ENCODE measurements at regions not wholly inside any gene's neighbourhood (a gene's known extent, or its start where the extent isn't known, plus 50 kb on each side); places are given as distances from the start of the nearest gene placed in this dataset.
"Not testable (repeated sequence)": the region's sequence is repeated elsewhere in the genome, so short reads cannot be mapped to it uniquely, and the experiment has no call there.

GRCh38 chr3:135549928-135550494 lies 415.5 kb upstream of the PPP2R3A start:
- DNase-seq (ENCODE audit: low read depth), result no peak

- DNase-seq (ENCODE audit: low read depth), result peak; percentile 53
These were observed 409.4 kb upstream of the PPP2R3A start for GRCh38 chr3:135556174-135556573.

DNA sequence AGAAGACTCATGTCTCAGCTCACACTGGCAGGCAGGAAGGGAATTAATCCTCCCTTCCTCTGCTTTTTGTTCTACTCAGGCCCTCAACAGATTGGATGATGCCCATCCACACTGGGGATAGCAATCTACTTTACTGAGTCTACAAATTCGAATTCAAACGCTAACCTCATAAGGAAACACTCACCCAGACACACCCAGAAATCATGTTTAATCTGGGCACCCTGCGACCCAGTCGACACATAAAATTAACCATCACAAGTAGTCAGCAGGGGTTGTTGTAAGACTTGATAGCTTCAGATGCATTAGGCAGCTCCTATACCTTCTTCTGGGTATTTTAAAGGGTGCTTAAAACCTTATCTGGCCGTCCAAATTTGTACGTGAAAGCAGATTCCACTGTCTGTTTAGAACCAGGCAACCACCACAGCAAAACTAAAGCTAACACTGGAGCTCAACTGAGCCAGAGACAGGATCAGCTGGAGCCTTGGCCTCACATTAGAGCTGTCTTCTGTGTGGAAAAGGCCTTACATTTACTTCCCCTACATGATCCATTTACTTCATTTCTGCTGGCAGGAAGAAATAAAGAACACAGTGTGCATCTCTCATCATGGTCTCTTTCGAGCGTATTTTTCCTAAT lies 407.3 kb upstream of the PPP2R3A start:
- DNase-seq (ENCODE audit: low read depth), result no peak

GRCh38 chr3:135558906-135559305 lies 406.6 kb upstream of the PPP2R3A start:
- DNase-seq (ENCODE audit: low read depth), result peak; percentile 44

- no peak for DNase-seq (ENCODE audit: low read depth)
These were observed 405.7 kb upstream of the PPP2R3A start for GRCh38 chr3:135559802-135560201.

DNA sequence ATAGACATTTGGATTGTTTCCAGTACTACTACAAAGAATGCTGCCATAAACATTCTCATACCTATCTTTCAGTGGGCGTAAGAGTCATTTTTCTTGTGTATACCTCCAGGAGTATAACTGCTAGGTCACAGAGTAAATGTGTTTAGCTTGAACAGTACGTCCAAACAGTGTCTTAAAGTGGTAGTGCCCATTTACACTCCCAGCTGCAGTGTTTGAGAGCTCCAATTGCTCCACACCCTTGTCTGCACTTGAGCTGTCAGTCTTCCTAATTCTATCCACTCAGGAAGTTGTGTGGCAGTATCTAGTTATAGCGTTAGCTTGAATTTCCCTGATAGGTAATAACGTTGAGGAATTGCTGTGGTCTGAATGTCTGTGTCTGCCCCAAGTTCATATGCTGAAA lies 404.7 kb upstream of the PPP2R3A start:
- DNase-seq (ENCODE audit: low read depth), result no peak

GRCh38 chr3:135564696-135565095 lies 400.8 kb upstream of the PPP2R3A start:
- DNase-seq (ENCODE audit: low read depth), result no peak

DNA sequence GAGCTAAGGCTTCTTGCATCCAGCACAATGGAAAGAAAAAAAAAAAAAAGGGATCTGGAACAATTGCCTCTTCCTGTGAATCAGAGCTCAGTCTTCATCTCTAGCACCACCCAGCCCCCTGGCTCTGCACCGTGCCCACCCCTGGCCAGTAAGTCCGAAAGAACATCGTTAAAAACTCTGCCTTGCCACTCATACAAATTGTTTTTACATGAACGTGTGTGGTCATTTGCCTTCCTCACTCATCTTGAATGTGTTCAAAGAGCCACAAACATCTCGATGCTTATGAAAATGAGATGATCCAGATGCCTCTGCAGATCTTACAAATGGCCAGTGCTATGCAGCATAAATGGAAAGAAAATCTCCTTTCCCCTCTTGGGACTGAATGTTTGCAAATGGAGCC lies 400.0 kb upstream of the PPP2R3A start:
- DNase-seq (ENCODE audit: low read depth), result peak; percentile 52

DNA sequence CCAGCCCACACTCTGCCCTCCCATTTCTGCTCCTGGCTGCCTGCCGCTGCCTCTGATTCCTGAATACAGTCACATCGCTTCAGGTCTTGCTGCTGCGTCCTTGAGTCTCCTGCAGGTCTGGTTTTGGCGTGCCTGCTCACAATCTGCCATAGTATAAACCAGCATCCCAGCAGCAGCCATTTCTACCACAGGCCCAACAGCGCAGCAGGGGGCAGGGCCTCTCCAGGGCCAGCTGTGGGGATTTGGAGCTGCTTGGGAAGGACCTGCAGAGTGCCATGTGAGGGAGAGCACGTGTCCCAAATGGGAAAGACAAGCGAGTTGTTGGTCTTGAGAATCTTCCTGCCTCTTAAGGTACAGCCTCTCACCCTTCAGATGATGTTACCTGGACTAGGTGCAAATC lies 398.3 kb upstream of the PPP2R3A start:
- no peak for DNase-seq (ENCODE audit: low read depth)

DNA sequence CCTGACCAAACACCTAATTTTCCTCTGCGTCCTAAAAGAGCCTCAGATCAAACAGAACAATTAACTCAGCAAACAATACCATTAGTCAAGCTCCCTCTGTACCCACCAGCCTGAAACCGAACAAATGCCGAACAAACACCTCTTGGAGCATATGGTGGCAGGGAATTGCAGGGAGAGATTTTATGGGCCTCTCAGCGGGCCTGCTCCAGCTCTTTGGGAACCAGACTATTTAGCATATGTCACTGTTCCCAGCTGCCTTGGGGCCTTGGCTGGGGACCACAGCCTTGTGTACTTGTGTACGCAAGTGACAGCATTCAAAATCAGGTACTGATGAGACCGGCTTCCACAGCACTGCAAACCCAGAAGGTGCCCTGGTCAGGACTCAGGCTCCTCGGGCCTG lies 388.8 kb upstream of the PPP2R3A start:
- DNase-seq (ENCODE audit: low read depth), result no peak

- no peak for DNase-seq (ENCODE audit: low read depth)
These were observed 383.7 kb upstream of the PPP2R3A start for GRCh38 chr3:135581806-135582205.

- DNase-seq (ENCODE audit: low read depth), result no peak
These were observed 382.7 kb upstream of the PPP2R3A start for GRCh38 chr3:135582800-135583199.

DNA sequence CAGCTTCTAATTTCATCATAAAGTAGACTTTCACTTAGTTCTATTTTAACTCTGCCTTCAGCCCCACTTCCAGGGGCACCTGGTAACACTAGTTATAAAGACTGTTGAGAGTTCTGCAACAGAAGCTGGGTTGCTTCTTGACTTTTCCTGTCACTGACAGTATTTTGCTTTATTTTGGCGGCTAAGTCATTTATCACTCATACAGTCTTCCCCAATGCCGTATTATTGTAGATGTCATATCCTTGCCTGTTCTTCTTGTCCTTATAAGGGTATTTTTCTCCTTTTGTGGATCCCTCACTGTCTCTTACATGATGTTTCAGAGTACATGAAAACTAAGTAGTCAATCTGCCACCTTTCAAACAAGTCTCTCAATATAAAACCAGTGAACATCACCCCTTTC lies 369.0 kb upstream of the PPP2R3A start:
- DNase-seq (ENCODE audit: low read depth), result no peak

DNA sequence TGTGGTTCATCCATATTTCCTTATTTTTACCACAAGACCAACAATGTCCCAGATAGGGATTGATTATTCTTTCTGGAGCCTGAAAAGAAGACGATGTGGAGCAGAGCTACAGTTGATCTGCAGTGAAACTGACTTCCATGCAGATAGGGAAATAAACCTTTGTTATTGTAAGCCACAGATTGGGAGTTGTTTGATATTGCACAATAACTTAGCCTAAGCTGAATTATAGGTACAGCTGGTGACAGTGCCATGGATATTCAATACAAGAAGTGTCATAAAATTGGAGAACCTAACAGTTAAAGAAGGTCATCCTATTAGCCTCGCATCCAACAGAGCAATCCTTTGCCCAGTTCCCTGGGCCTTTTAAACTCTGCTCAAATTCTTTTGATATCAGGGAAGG lies 367.7 kb upstream of the PPP2R3A start:
- DNase-seq (ENCODE audit: low read depth), result no peak

GRCh38 chr3:135598597-135598996 lies 366.9 kb upstream of the PPP2R3A start:
- DNase-seq (ENCODE audit: low read depth), result no peak

DNA sequence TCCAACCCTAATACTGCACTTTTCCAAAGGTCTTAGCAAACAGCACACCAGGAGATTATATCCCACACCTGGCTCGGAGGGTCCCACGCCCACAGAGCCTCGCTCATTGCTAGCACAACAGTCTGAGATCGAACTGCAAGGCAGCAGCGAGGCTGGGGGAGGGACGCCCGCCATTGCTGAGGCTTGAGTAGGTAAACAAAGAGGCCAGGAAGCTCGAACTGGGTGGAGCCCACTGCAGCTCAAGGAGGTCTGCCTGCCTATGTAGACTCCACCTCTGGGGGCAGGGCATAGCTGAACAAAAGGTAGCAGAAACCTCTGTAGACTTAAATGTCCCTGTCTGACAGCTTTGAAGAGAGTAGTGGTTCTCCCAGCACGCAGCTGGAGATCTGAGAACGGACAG lies 361.0 kb upstream of the PPP2R3A start:
- not testable (repeated sequence) for DNase-seq (ENCODE audit: low read depth)

- no peak for DNase-seq (ENCODE audit: low read depth)
These were observed 347.4 kb upstream of the PPP2R3A start for GRCh38 chr3:135618123-135618522.

- DNase-seq (ENCODE audit: low read depth), result no peak
These were observed 344.2 kb upstream of the PPP2R3A start for GRCh38 chr3:135621184-135621920.

GRCh38 chr3:135622215-135622614 lies 343.3 kb upstream of the PPP2R3A start:
- no peak for DNase-seq (ENCODE audit: low read depth)

GRCh38 chr3:135622656-135623055 lies 342.9 kb upstream of the PPP2R3A start:
- no peak for DNase-seq (ENCODE audit: low read depth)

- no peak for DNase-seq (ENCODE audit: low read depth)
These were observed 342.0 kb upstream of the PPP2R3A start for GRCh38 chr3:135623558-135623957.

GRCh38 chr3:135627057-135627456 lies 338.5 kb upstream of the PPP2R3A start:
- DNase-seq (ENCODE audit: low read depth), result no peak

Measured in HT1080 (cell line).